ENCODE measurements at regions not wholly inside any gene's neighbourhood (a gene's known extent, or its start where the extent isn't known, plus 50 kb on each side); places are given as distances from the start of the nearest gene placed in this dataset.

DNA sequence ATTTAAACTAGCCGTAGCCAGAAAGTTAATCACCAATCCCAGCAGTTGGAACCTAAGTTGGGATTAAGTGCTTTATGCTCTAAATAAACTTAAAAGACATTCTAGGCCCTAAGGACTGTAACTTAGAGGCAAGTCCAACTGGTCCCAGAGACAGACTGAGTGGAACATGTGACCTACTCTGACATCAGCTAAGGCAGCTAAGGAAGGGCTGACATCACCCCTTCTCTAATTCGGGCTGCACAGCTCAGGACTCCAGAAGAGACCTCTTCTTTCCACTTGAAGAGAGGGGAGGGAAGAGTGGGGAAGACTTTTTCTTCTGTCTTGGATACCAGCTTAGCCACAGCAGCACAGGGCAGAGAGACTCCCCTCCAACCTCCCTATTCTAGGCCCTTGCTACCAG is 565.2 kb downstream of the CDH8 start:
- TF ChIP-seq, protein P1, sequence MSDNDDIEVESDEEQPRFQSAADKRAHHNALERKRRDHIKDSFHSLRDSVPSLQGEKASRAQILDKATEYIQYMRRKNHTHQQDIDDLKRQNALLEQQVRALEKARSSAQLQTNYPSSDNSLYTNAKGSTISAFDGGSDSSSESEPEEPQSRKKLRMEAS (IDR thresholded peaks at IDR 0.05), result no peak
- TF ChIP-seq, protein P2, sequence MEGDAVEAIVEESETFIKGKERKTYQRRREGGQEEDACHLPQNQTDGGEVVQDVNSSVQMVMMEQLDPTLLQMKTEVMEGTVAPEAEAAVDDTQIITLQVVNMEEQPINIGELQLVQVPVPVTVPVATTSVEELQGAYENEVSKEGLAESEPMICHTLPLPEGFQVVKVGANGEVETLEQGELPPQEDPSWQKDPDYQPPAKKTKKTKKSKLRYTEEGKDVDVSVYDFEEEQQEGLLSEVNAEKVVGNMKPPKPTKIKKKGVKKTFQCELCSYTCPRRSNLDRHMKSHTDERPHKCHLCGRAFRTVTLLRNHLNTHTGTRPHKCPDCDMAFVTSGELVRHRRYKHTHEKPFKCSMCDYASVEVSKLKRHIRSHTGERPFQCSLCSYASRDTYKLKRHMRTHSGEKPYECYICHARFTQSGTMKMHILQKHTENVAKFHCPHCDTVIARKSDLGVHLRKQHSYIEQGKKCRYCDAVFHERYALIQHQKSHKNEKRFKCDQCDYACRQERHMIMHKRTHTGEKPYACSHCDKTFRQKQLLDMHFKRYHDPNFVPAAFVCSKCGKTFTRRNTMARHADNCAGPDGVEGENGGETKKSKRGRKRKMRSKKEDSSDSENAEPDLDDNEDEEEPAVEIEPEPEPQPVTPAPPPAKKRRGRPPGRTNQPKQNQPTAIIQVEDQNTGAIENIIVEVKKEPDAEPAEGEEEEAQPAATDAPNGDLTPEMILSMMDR (IDR thresholded peaks at IDR 0.05), result no peak
- no peak for TF ChIP-seq EP300 (IDR thresholded peaks at IDR 0.05)
- TF ChIP-seq, protein P3, sequence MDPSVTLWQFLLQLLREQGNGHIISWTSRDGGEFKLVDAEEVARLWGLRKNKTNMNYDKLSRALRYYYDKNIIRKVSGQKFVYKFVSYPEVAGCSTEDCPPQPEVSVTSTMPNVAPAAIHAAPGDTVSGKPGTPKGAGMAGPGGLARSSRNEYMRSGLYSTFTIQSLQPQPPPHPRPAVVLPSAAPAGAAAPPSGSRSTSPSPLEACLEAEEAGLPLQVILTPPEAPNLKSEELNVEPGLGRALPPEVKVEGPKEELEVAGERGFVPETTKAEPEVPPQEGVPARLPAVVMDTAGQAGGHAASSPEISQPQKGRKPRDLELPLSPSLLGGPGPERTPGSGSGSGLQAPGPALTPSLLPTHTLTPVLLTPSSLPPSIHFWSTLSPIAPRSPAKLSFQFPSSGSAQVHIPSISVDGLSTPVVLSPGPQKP (IDR thresholded peaks at IDR 0.05; ENCODE audit: low read depth, low read length), result no peak
- TF ChIP-seq CEBPB (IDR thresholded peaks at IDR 0.05), result no peak
- TF ChIP-seq SREBF2 (IDR thresholded peaks at IDR 0.05), result no peak
- TF ChIP-seq MYC (IDR thresholded peaks at IDR 0.05; ENCODE audit: borderline replicate concordance, low read length), result no peak
- no peak for TF ChIP-seq ESRRA (IDR thresholded peaks at IDR 0.05; ENCODE audit: borderline replicate concordance, low read length)
- TF ChIP-seq NR3C1 (IDR thresholded peaks at IDR 0.05), result no peak
